Right cardiac atrium (tissue), 5 donors: ENCODE measurements at regions not wholly inside any gene's neighbourhood (a gene's known extent, or its start where the extent isn't known, plus 50 kb on each side); places are given as distances from the start of the nearest gene placed in this dataset.

ENCODE experiments used
- ATAC-seq, 2 donors: fragments of 200-7000 bp; cut with Tn5 transposase; one replicate each; pipeline versions ENCODE4 v1.8.0 to v1.9.1; 2020; ENCODE audit warnings: moderate library complexity in 2 of 2, mild to moderate bottlenecking in 1 of 2
- DNase-seq, 3 donors: peaks; one replicate each; pipeline ENCODE4 v3.0.0-alpha.2; 2020
- H3K27ac ChIP-seq: one replicate; pipeline ENCODE4 v1.5.1; 2013; ENCODE audit warnings: mild to moderate bottlenecking, low read length, control low read depth, moderate library complexity
- H3K27me3 ChIP-seq: one replicate; pipeline ENCODE4 v1.6.1; 2013; ENCODE audit not compliant: control insufficient read depth, insufficient read depth
- H3K4me1 ChIP-seq: one replicate; pipeline ENCODE4 v1.6.1; 2013; ENCODE audit warnings: low read length; ENCODE audit not compliant: control insufficient read depth, insufficient read depth
- H3K4me3 ChIP-seq: one replicate; pipeline ENCODE4 v1.5.1; 2013; ENCODE audit warnings: low read length, control low read depth
- H3K9me3 ChIP-seq: one replicate; pipeline ENCODE4 v1.6.1; 2013; ENCODE audit warnings: low read length; ENCODE audit not compliant: control insufficient read depth
- WGBS: extraction: QIAGEN DNeasy Blood & Tissue Kit; methylation state at CpG from one replicate; pipeline ENCODE4 v1.1.7; 2013; 5-methylcytosine and 5-hydroxymethylcytosine counted together
- intact Hi-C, 4 donors: fragments of 100-400 bp; cut with DNase I; formaldehyde crosslinking; loops; one replicate each; pipeline versions ENCODE4 v1.11.0 to v1.14.0; 2022 to 2023
- donor health status: healthy with polysubstance abuse.
- donor health status: DM: no; HTN: yes; CAD: no.
- donor health status: DM: no; HTN: no; CAD: no.
- donor health status: DM: no; HTN: yes; CAD: no; lungs with severe emphysema.
- donor health status: DM: yes; HTN: yes; CAD: no.

GRCh38 chr2:165008730-165009315 is 53.5 kb upstream of the SLC38A11 start:
- 89% methylated on average over 3 of the region's 3 CpGs for WGBS
- DNase-seq (no peak), ATAC-seq (no peak)
- no peaks in the 10 kb centered on the region for H3K4me1 ChIP-seq
- H3K27ac ChIP-seq = no peak overlapping the region
- no peak overlapping the region for H3K4me3 ChIP-seq
- no peaks in the 10 kb centered on the region for H3K9me3 ChIP-seq
- intact Hi-C loops = no loop called here
- no peaks in the 10 kb centered on the region for H3K27me3 ChIP-seq

DNA sequence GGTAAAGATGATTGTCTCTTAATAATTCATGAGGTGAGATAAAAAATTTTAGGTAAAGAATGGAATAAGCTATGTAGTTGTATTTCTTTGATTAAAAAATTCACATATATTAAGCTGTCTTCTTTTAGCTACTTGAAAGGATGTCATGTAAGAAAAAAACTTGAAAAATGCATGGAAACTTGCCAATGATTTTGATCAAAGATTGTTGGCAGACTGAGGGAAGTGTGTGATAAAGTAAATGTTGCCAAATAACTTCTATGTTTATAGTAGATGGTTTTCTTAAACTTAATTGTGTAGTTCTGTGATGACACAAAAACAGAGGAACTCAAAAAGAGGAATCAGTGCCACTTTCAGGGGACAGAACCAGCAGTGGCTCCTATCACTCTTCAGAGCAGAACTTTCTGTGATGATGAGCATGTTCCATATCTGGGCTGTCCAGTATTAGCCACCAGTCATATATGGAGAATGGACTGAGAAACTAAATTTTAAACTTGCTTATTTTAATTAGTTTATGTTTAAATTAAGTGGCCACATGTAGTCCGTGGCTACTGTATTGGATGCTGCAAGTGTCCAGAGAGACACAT is 51.9 kb upstream of the SLC38A11 start:
- Histone ChIP-seq H3K9me3 (no peaks in the 10 kb centered on the region), H3K4me3 (no peak overlapping the region), H3K27me3 (no peaks in the 10 kb centered on the region), H3K4me1 (no peaks in the 10 kb centered on the region), H3K27ac (no peak overlapping the region)
- no peak for ATAC-seq
- intact Hi-C loops = no loop called here
- DNase-seq = no peak
- WGBS = 97% methylated on average over 1 of the region's 1 CpG
